ENCODE measurements at regions not wholly inside any gene's neighbourhood (a gene's known extent, or its start where the extent isn't known, plus 50 kb on each side); places are given as distances from the start of the nearest gene placed in this dataset.

- no peak for DNase-seq
Observed at GRCh38 chr18:27619090-27619772, 434.1 kb upstream of the CHST9 start.

DNA sequence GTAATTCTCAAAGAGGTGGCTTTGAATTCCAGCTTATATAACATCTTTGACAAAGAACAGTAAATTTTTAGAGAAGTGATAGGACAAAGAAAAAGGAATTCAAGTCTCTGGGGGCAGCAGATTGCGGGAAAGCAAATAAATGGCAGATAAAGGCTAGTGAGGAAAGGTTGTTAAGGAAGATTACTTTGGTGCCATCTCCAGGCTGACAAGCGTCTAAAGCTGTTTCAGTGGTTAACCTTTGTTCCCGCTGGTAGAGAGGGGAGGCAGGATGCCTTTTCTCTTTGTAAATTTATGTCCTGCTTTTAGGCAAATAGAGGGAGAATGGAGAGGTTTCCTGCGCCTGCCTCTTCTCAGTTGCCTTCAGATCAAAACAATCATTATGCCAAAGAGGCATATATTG is 431.2 kb upstream of the CHST9 start:
- DNase-seq, result no peak

DNA sequence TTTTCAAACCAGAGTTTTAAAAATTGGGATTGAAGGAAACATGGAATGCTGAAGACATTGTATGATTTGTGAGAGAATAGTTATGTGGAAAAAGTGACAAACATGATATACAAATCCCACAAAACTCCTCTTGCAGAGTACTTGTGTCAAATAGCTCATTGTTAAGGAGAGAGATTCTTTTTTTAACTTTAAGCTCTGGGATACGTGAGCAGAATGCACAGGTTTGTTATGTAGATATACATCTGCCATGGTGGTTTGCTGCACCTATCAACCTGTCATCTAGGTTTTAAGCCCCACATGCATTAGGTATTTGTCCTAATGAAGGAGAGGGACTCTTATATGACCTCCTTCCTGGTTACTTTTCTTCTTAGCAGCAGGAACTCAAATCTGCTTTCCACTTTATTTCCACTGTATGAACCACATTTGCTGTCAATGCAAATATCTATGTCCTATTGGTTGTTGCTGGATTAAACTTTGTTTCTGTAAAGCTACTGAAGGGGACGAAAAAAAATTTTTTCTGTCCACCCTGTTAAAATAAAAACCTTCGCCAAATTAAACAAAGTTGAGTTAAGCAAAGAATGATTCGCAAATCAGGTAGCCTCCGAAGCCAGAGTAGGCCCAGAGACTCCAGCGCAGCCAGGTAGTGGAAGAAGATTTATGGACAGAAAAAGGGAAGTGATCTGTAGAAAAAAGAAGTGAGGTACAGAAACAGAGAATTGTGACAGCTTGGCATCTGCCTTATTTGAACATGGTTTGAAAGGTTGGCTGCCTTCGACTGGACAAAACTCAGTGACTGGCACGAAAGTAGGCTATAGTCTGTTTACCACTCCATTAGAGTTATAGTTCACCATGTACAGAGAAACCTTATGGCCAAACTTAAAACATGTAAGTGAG is 430.1 kb upstream of the CHST9 start:
- no peak for DNase-seq

DNA sequence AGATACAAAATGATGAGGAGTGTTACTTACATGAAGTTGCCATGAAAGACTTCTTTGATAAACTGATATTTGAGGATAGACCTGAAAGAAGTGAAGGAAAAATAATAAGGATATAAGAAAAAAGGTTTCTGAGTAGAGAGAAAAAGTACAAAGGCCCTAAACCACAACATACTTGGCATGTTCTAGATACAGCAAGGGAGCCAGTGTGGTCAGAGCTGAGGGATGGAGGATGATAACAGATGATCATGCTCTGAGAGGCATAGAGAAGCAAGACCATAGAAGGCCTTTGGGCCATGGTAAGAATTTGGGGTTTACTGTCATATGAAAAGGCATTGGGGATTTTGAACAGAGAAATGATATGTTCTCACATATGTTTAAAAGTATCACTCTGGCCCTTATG is 424.1 kb upstream of the CHST9 start:
- no peak for DNase-seq

- DNase-seq, result no peak
Observed at GRCh38 chr18:27608742-27609141, 423.6 kb upstream of the CHST9 start.

- no peak for DNase-seq
Observed at GRCh38 chr18:27608174-27608573, 423.1 kb upstream of the CHST9 start.

- DNase-seq, result no peak
Observed at GRCh38 chr18:27606741-27607140, 421.6 kb upstream of the CHST9 start.

- peak; percentile 85 for DNase-seq
Observed at GRCh38 chr18:27605107-27605834, 420.2 kb upstream of the CHST9 start.

- no peak for DNase-seq
Observed at GRCh38 chr18:27604583-27604982, 419.5 kb upstream of the CHST9 start.

DNA sequence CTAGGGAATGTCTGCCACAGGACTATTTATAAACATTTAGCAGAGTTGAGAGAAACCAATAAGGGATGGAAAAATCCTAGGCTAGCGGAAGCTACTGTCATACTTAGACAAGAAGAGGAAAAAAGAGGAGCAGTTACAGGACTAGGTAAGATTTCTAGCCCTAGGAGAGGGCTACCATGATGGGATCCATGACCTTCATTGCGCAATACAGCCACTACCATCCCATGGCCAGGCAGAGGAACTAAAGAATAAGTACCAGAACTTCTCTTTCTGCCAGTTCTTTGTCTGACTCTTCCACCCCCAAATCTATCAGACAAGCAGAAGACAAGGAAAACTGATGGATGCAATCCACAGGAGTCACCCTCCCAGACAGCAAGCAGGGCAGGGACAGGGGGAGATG is 417.0 kb upstream of the CHST9 start:
- no peak for DNase-seq

DNA sequence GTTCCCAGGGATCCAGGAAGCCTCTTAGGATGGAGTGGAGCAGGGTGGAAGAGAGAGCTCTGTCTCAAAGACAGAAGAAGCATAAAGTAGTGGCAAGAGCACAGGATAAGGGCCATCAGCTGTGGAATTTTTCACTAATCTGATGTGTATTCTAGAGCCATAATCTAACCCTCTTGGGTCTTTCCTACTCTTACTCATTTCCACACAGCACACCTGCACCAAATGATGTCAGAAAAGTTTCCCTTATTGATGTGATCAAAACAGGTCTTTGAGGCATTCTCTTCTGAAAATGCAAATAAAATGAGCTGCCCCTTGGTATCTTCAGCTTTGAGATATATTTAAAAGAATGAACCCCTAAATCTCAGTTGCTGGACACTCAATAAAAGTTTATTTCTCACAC is 415.1 kb upstream of the CHST9 start:
- DNase-seq, result no peak

GRCh38 chr18:27599202-27599829 is 414.2 kb upstream of the CHST9 start:
- DNase-seq, result peak; percentile 60

GRCh38 chr18:27595113-27595838 is 410.2 kb upstream of the CHST9 start:
- no peak for DNase-seq

DNA sequence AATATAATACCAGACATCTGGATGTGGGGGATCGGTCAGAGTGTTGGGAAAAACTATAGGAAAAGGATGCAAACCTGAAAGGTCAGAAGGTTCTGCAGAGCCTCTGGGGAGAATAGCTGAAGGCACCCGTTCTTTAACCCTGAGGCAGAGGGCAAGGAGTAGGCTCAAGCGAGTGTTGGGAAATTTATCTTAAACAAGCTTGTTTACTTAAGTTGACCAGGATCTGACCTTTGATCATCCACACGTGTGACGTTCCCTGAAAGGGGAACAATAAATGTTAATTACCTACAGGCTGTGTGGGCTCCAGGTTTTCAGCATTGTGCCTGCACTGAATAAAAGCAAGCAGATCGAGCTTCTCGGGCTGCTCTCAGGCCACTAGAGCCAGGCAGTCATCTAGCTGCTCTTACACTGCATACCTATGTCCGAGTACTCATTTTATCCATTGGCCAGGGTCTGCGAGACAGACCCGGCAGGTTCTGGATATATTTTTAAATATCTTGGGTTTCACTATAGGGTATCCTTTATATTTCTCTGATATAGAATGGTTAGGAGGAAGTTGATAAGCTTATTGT is 400.6 kb upstream of the CHST9 start:
- no peak for DNase-seq

GRCh38 chr18:27583466-27583865 is 398.4 kb upstream of the CHST9 start:
- DNase-seq, result no peak

- no peak for DNase-seq
Observed at GRCh38 chr18:27582760-27583412, 397.8 kb upstream of the CHST9 start.

GRCh38 chr18:27581296-27581904 is 396.3 kb upstream of the CHST9 start:
- no peak for DNase-seq

- DNase-seq, result no peak
Observed at GRCh38 chr18:27579364-27579763, 394.3 kb upstream of the CHST9 start.

DNA sequence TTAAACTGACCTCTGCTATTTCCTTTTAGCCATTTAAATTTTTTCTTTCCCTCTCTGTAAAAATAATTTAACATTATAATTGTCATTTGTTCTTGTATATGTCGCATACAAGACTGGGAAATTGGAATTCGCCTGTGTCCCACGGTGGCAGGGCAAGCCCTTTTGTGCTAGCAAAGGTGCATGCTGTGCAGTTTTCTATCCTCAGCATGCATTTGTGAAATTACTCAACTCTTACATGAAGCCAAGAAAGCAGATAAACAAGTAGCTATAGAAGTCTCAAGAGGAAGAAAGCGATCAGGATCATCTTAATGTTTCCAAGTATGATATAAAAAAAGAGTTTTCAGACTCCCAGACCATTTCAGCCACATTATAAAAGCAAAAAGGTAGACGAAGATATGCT is 392.6 kb upstream of the CHST9 start:
- no peak for DNase-seq

DNA sequence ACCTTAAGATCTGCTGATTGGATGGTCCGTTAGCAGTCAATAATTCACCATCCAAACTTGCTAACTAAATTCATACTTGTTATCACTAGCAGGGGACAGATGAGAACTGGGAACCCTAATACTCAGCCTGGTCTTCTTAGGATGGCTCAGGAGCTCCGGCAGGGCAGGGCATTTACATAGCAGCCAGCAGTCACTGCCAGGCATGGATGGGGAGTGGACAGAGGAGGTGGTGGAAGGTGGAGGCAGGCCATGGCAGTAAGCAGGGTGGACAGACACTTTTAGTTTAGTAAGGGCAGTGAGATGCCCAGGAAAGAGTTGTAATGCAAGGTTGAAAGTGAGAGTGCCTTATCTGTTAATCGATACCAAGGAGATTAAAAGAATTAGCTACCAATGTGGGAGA is 392.2 kb upstream of the CHST9 start:
- DNase-seq, result no peak

- no peak for DNase-seq
Observed at GRCh38 chr18:27567434-27567833, 382.3 kb upstream of the CHST9 start.
